ENCODE measurements at regions not wholly inside any gene's neighbourhood (a gene's known extent, or its start where the extent isn't known, plus 50 kb on each side); places are given as distances from the start of the nearest gene placed in this dataset.

- no peak for TF ChIP-seq SMC3 (IDR thresholded peaks at IDR 0.05; ENCODE audit: low read depth, low read length)
These were observed 129.3 kb downstream of the PFDN4 start (continued) for GRCh38 chr20:54337144-54337543.

- H2AFZ ChIP-seq (ENCODE audit: low read depth) = no peak overlapping the region
- H3K9me3 ChIP-seq = no peaks in the 10 kb centered on the region
- H3K27ac ChIP-seq (ENCODE audit: low read depth in 2 of 2, low read length in 1 of 2) = peak overlapping the region in 1 of 2 experiments; percentile 91; a peak in 2 of 4 replicates
- ChIA-PET CTCF (no interaction called here), POLR2A (no interaction called here)
- H3F3A ChIP-seq (replicated peaks; ENCODE audit: insufficient read depth) = peaks cover 44% of the 10 kb centered on the region
- H3K36me3 ChIP-seq (replicated peaks in 1 of 2; ENCODE audit: control insufficient read depth in 1 of 2, insufficient read depth in 2 of 2, low read length in 1 of 2) = no peaks in the 10 kb centered on the region
- 51% methylated on average over 3 of the region's 7 CpGs for WGBS (ENCODE audit: low lambda C conversion rate)
- H3K79me2 ChIP-seq (ENCODE audit: insufficient read depth) = 0 out of 2 replicates have a peak, but pooled peaks cover 5% of the 10 kb centered on the region
- H4K20me1 ChIP-seq (ENCODE audit: insufficient read depth) = no peaks in the 10 kb centered on the region
- no peak overlapping the region for H3K9ac ChIP-seq
- H3K27me3 ChIP-seq (ENCODE audit: insufficient read depth) = no peaks in the 10 kb centered on the region
- no peaks in the 10 kb centered on the region for H3K9me2 ChIP-seq
- no peak for DNase-seq
- no peak overlapping the region for H3K4me3 ChIP-seq (ENCODE audit: low read depth in 2 of 2, low read length in 1 of 2)
- no peak for TF ChIP-seq JUND (IDR thresholded peaks at IDR 0.05)
- no peak for TF ChIP-seq FOXJ3 (CRISPR knock-in tag; IDR thresholded peaks at IDR 0.05)
- no peak for TF ChIP-seq TAF1 (IDR thresholded peaks at IDR 0.05; ENCODE audit: borderline replicate concordance, low read depth, low read length)
- TF ChIP-seq PBX3 (IDR thresholded peaks at IDR 0.05) = no peak
- H3K4me2 ChIP-seq = peak overlapping the region; percentile 45; the same call in 1 of the 2 replicates
- peaks cover 0 to 24% of the 10 kb centered on the region in 2 experiments; a peak in 2 of 4 replicates for H3K4me1 ChIP-seq (ENCODE audit: control insufficient read depth in 1 of 2, insufficient read depth in 2 of 2, low read depth in 1 of 2, low read length in 1 of 2)
These were observed 131.2 kb downstream of the PFDN4 start for GRCh38 chr20:54339093-54339492.

GRCh38 chr20:54340206-54340605 lies 132.3 kb downstream of the PFDN4 start:
- ChIA-PET CTCF (no interaction called here), POLR2A (no interaction called here)
- no peaks in the 10 kb centered on the region for H4K20me1 ChIP-seq (ENCODE audit: insufficient read depth)
- peaks cover 0 to 28% of the 10 kb centered on the region in 2 experiments; a peak in 2 of 4 replicates for H3K4me1 ChIP-seq (ENCODE audit: control insufficient read depth in 1 of 2, insufficient read depth in 2 of 2, low read depth in 1 of 2, low read length in 1 of 2)
- no peaks in the 10 kb centered on the region for H3K36me3 ChIP-seq (replicated peaks in 1 of 2; ENCODE audit: control insufficient read depth in 1 of 2, insufficient read depth in 2 of 2, low read length in 1 of 2)
- WGBS (ENCODE audit: low lambda C conversion rate) = 32% methylated on average over 1 of the region's 1 CpG
- H3K9me3 ChIP-seq = no peaks in the 10 kb centered on the region
- no peak for TF ChIP-seq TCF12 (IDR thresholded peaks at IDR 0.05)
- no peak for TF ChIP-seq USF1 (IDR thresholded peaks at IDR 0.05; ENCODE audit: borderline replicate concordance, low read depth)
- peak overlapping the region in 1 of 2 experiments; percentile 91; a peak in 3 of 4 replicates for H3K27ac ChIP-seq (ENCODE audit: low read depth in 2 of 2, low read length in 1 of 2)
- H3K4me2 ChIP-seq = peak overlapping the region; percentile 45
- peaks cover 40% of the 10 kb centered on the region for H3F3A ChIP-seq (replicated peaks; ENCODE audit: insufficient read depth)
- no peaks in the 10 kb centered on the region for H3K27me3 ChIP-seq (ENCODE audit: insufficient read depth)
- DNase-seq = no peak
- peak overlapping the region in 1 of 2 experiments; percentile 33; a peak in 2 of 4 replicates for H3K4me3 ChIP-seq (ENCODE audit: low read depth in 2 of 2, low read length in 1 of 2)
- no peaks in the 10 kb centered on the region for H3K9me2 ChIP-seq
- 0 out of 2 replicates have a peak, but pooled peaks cover 5% of the 10 kb centered on the region for H3K79me2 ChIP-seq (ENCODE audit: insufficient read depth)
- peak overlapping the region; percentile 38; the same call in 1 of the 2 replicates for H3K9ac ChIP-seq
- H2AFZ ChIP-seq (ENCODE audit: low read depth) = 0 out of 2 replicates have a peak overlapping the region, but pooled peaks have one; percentile 10

- H3K9ac ChIP-seq = peak overlapping the region; percentile 38; the same call in 1 of the 2 replicates
- H3K9me3 ChIP-seq = no peaks in the 10 kb centered on the region
- H4K20me1 ChIP-seq (ENCODE audit: insufficient read depth) = no peaks in the 10 kb centered on the region
- peaks cover 0 to 30% of the 10 kb centered on the region in 2 experiments; a peak in 2 of 4 replicates for H3K4me1 ChIP-seq (ENCODE audit: control insufficient read depth in 1 of 2, insufficient read depth in 2 of 2, low read depth in 1 of 2, low read length in 1 of 2)
- H3K27me3 ChIP-seq (ENCODE audit: insufficient read depth) = no peaks in the 10 kb centered on the region
- no peak for DNase-seq
- peak overlapping the region in 1 of 2 experiments; percentile 33; a peak in 2 of 4 replicates for H3K4me3 ChIP-seq (ENCODE audit: low read depth in 2 of 2, low read length in 1 of 2)
- H3K27ac ChIP-seq (ENCODE audit: low read depth in 2 of 2, low read length in 1 of 2) = peak overlapping the region in 1 of 2 experiments; percentile 91; a peak in 3 of 4 replicates
- WGBS (ENCODE audit: low lambda C conversion rate) = 2% methylated on average over 4 of the region's 4 CpGs
- peaks cover 40% of the 10 kb centered on the region for H3F3A ChIP-seq (replicated peaks; ENCODE audit: insufficient read depth)
- no peaks in the 10 kb centered on the region for H3K9me2 ChIP-seq
- 0 out of 2 replicates have a peak overlapping the region, but pooled peaks have one; percentile 10 for H2AFZ ChIP-seq (ENCODE audit: low read depth)
- H3K79me2 ChIP-seq (ENCODE audit: insufficient read depth) = 0 out of 2 replicates have a peak, but pooled peaks cover 5% of the 10 kb centered on the region
- ChIA-PET POLR2A (no interaction called here), CTCF (no interaction called here)
- H3K36me3 ChIP-seq (replicated peaks in 1 of 2; ENCODE audit: control insufficient read depth in 1 of 2, insufficient read depth in 2 of 2, low read length in 1 of 2) = no peaks in the 10 kb centered on the region
- peak overlapping the region; percentile 45 for H3K4me2 ChIP-seq
- TF ChIP-seq TEAD4 (IDR thresholded peaks at IDR 0.05; ENCODE audit: borderline replicate concordance, insufficient read depth) (peak; percentile 58; the same call in 1 of the 2 replicates), RAD21 (IDR thresholded peaks at IDR 0.05; ENCODE audit: low read length) (no peak), RFX5 (IDR thresholded peaks at IDR 0.05; ENCODE audit: low read length) (no peak), TCF12 (IDR thresholded peaks at IDR 0.05) (peak; percentile 85), CTCF (IDR thresholded peaks at IDR 0.05) (no peak), REST (IDR thresholded peaks at IDR 0.05; ENCODE audit: low read depth, low read length) (no peak)
These were observed 132.8 kb downstream of the PFDN4 start for GRCh38 chr20:54340667-54341081.

All from SK-N-SH (cell line).